HepG2 (cell line): ENCODE measurements at regions not wholly inside any gene's neighbourhood (a gene's known extent, or its start where the extent isn't known, plus 50 kb on each side); places are given as distances from the start of the nearest gene placed in this dataset.

ENCODE experiments used
- ATAC-seq: fragments of 200-7000 bp; cut with Tn5 transposase; 3 replicates; pipeline ENCODE4 v1.9.1; 2020; ENCODE audit warnings: mild to moderate bottlenecking, moderate library complexity
- BruUV-seq: library from RNA; stranded (reverse); fragments of 400-500 nt; replicated peaks from 2 replicates; lab custom pipeline; 2021; lab: Mats Ljungman, UMichigan
- CTCF ChIA-PET: fragments of 300-600 bp; formaldehyde crosslinking; extraction: SDS; loops from one replicate; lab custom pipeline; 2021; ENCODE audit warnings: low total read pairs, inconsistent platforms, low intra/inter-chr PET ratio; lab: Yijun Ruan, JAX
- POLR2A ChIA-PET: fragments of 350-600 bp; sonication (Branson Sonifier 250); formaldehyde crosslinking; loops from one replicate; lab custom pipeline; 2020; ENCODE audit warnings: antibody characterized with exemption, inconsistent platforms; lab: Yijun Ruan, JAX
- DNase-seq: peaks from one replicate; pipeline ENCODE4 v3.0.0-alpha.2; 2015; ENCODE audit warnings: low spot score
- FAIRE-seq: peaks from 3 replicates; lab custom pipeline; 2011; peaks lifted over from hg19 to GRCh38; lab: Jason Lieb, UNC
- H2AFZ ChIP-seq: one replicate; pipeline ENCODE4 v1.6.1; 2011; ENCODE audit warnings: low read length, inconsistent platforms
- H3K27ac ChIP-seq: fragments of 300-600 bp; 3 replicates; pipeline ENCODE4 v1.8.0; 2011; ENCODE audit warnings: mixed run types, mild to moderate bottlenecking, mixed read lengths, low read length, inconsistent platforms; ENCODE audit not compliant: insufficient read depth; ENCODE audit errors: extremely low read length
- H3K27me3 ChIP-seq, 2 experiments: fragments of 200-600 bp in 1 of 2; 2 replicates in 1 of 2; 3 replicates in 1 of 2; pipeline versions ENCODE4 v1.6.0 to v1.8.0; 2011; ENCODE audit warnings: low read length in 2 of 2, mild to moderate bottlenecking in 2 of 2, moderate library complexity in 2 of 2, inconsistent platforms in 1 of 2; ENCODE audit not compliant: insufficient read depth in 2 of 2, control insufficient read depth in 1 of 2
- H3K36me3 ChIP-seq, 2 experiments: fragments of 200-600 bp in 1 of 2; replicated peaks in 1 of 2; 2 replicates in 1 of 2; 3 replicates in 1 of 2; pipeline versions ENCODE4 v1.5.1 to v1.8.0; 2011; ENCODE audit warnings: low read length in 2 of 2, inconsistent platforms in 1 of 2; ENCODE audit not compliant: insufficient read depth in 2 of 2, control insufficient read depth in 1 of 2
- H3K4me1 ChIP-seq: 2 replicates; pipeline ENCODE4 v1.5.1; 2012; ENCODE audit warnings: low read length, inconsistent platforms; ENCODE audit not compliant: insufficient read depth
- H3K4me2 ChIP-seq: 2 replicates; pipeline ENCODE4 v1.6.0; 2011; ENCODE audit warnings: low read depth, low read length, inconsistent platforms
- H3K4me3 ChIP-seq, 3 experiments: fragments of 200-600 bp in 1 of 3; sonication (generic), shearing (Covaris generic) in 1 of 3; replicated peaks in 1 of 3; 2 replicates each; pipeline ENCODE4 v1.5.1; 2011 to 2016; ENCODE audit warnings: low read length in 3 of 3, inconsistent platforms in 2 of 3, low read depth in 2 of 3, mild to moderate bottlenecking in 2 of 3, control low read depth in 1 of 3, mixed read lengths in 1 of 3; ENCODE audit not compliant: insufficient read depth in 1 of 3
- H3K79me2 ChIP-seq: one replicate; pipeline ENCODE4 v1.6.1; 2011; ENCODE audit warnings: low read length, inconsistent platforms; ENCODE audit not compliant: insufficient read depth
- H3K9ac ChIP-seq: 2 replicates; pipeline ENCODE4 v1.6.0; 2011; ENCODE audit warnings: mild to moderate bottlenecking, low read depth, low read length, inconsistent platforms; ENCODE audit not compliant: insufficient read depth
- H3K9me3 ChIP-seq: 2 replicates; pipeline ENCODE4 v1.5.1; 2012; ENCODE audit warnings: mild to moderate bottlenecking, low read length
- H4K20me1 ChIP-seq: 2 replicates; pipeline ENCODE4 v1.6.0; 2011; ENCODE audit warnings: inconsistent platforms, mild to moderate bottlenecking, low read length, moderate library complexity; ENCODE audit not compliant: insufficient read depth
- ATF3 ChIP-seq: sonication (generic); formaldehyde crosslinking; IDR thresholded peaks from 2 replicates; pipeline ENCODE4 v1.4.0; 2020; ENCODE audit warnings: missing genetic modification reagents
- FOXP1 ChIP-seq, 2 experiments: fragments of 450-650 bp in 1 of 2; IDR thresholded peaks; 2 replicates each; pipeline ENCODE4 v1.6.1; 2017 to 2018; ENCODE audit warnings: antibody characterized with exemption in 1 of 2
- GATAD2A ChIP-seq: IDR thresholded peaks from 2 replicates; pipeline ENCODE4 v1.6.1; 2016
- GZF1 ChIP-seq: sonication (generic); formaldehyde crosslinking; IDR thresholded peaks from 2 replicates; pipeline ENCODE4 v1.5.1; 2020; ENCODE audit warnings: mild to moderate bottlenecking, missing genetic modification reagents
- PATZ1 ChIP-seq: sonication (generic); formaldehyde crosslinking; IDR thresholded peaks from 2 replicates; pipeline ENCODE4 v1.4.0; 2020; ENCODE audit warnings: missing genetic modification reagents
- POLR2AphosphoS2 ChIP-seq: IDR thresholded peaks from 2 replicates; pipeline ENCODE4 v1.6.1; 2011; ENCODE audit warnings: low read depth, low read length, improper control_type of control experiment
- PPARG ChIP-seq: conservative IDR thresholded peaks from 2 replicates; pipeline ENCODE4 v1.6.1; 2016; ENCODE audit warnings: missing biosample characterization, missing genetic modification reagents
- RBM39 ChIP-seq: fragments of 200-400 bp; formaldehyde crosslinking; IDR thresholded peaks from one replicate; pipeline ENCODE4 v1.6.1; 2018; ENCODE audit warnings: antibody characterized with exemption, mild to moderate bottlenecking, low read depth, low read length; ENCODE audit not compliant: poor library complexity, severe bottlenecking
- RXRB ChIP-seq: IDR thresholded peaks from 2 replicates; pipeline ENCODE4 v1.6.1; 2016; ENCODE audit warnings: borderline replicate concordance, missing genetic modification reagents, missing compliant biosample characterization
- WIZ ChIP-seq: sonication (generic); formaldehyde crosslinking; IDR thresholded peaks from 2 replicates; pipeline ENCODE4 v1.5.1; 2020; ENCODE audit warnings: mild to moderate bottlenecking, missing genetic modification reagents
- XRCC5 ChIP-seq: fragments of 200-400 bp; formaldehyde crosslinking; optimal IDR thresholded peaks from 2 replicates; pipeline ENCODE3; 2017; ENCODE audit warnings: mild to moderate bottlenecking, low read length
- ZBTB7B ChIP-seq: sonication (generic); formaldehyde crosslinking; IDR thresholded peaks from 2 replicates; pipeline ENCODE4 v1.4.0; 2020; ENCODE audit warnings: missing genetic modification reagents
- ZHX2 ChIP-seq, 2 experiments: sonication (generic) in 1 of 2; formaldehyde crosslinking in 1 of 2; IDR thresholded peaks; 2 replicates each; pipeline versions ENCODE4 v1.6.1 to v1.9.0; 2014 to 2022; ENCODE audit warnings: antibody characterized with exemption in 1 of 2, borderline replicate concordance in 1 of 2, inconsistent platforms in 1 of 2, low read depth in 1 of 2, missing genetic modification reagents in 1 of 2
- ZMAT5 ChIP-seq: sonication (generic); formaldehyde crosslinking; IDR thresholded peaks from 2 replicates; pipeline ENCODE4 v1.5.0; 2020; ENCODE audit warnings: mild to moderate bottlenecking, low read depth, missing genetic modification reagents, borderline replicate concordance
- ZNF205 ChIP-seq: IDR thresholded peaks from 2 replicates; pipeline ENCODE4 v1.6.1; 2018; ENCODE audit warnings: missing biosample characterization, missing genetic modification reagents
- ZNF580 ChIP-seq: IDR thresholded peaks from 2 replicates; pipeline ENCODE4 v1.6.1; 2016; ENCODE audit warnings: low read depth, borderline replicate concordance
- ZNF850 ChIP-seq: sonication (generic); formaldehyde crosslinking; conservative IDR thresholded peaks from 2 replicates; pipeline ENCODE4 v1.9.0; 2021; ENCODE audit warnings: mild to moderate bottlenecking, missing genetic modification reagents
- WGBS: methylation state at CpG from one replicate; pipeline ENCODE4 v1.1.6; 2017; ENCODE audit warnings: low lambda C conversion rate; 5-methylcytosine and 5-hydroxymethylcytosine counted together
- in situ Hi-C: cut with HindIII; loops from 2 replicates; pipeline ENCODE4 v1.10.0; 2017; ENCODE audit warnings: low pct_unique_long_range_greater_than_20kb; ENCODE audit not compliant: extremely low pct_ligation_motif_present
- intact Hi-C: fragments of 100-400 bp; cut with micrococcal nuclease; formaldehyde crosslinking; loops from one replicate; pipeline ENCODE4 v1.10.0; 2022; ENCODE audit not compliant: unreplicated experiment

- Histone ChIP-seq H3K9me3 (peaks cover 11% of the 10 kb centered on the region), H3K79me2 (no peaks in the 10 kb centered on the region), H3K4me2 (no peak overlapping the region), H3K27ac (no peak overlapping the region), H3K4me3 (no peak overlapping the region), H4K20me1 (no peaks in the 10 kb centered on the region), H2AFZ (no peak overlapping the region), H3K36me3 (no peaks in the 10 kb centered on the region), H3K4me1 (peaks cover 81% of the 10 kb centered on the region), H3K27me3 (no peaks in the 10 kb centered on the region), H3K9ac (no peak overlapping the region)
- FAIRE-seq (no peak), ATAC-seq (no peak), DNase-seq (no peak)
- 89% methylated on average over 2 of the region's 2 CpGs for WGBS
- CTCF ChIA-PET, result no interaction called here
- BruUV-seq, result no TSS peak
- in situ Hi-C loops, result no loop called here
- POLR2A ChIA-PET, result no interaction called here
- intact Hi-C loops, result no loop called here
- TF ChIP-seq GATAD2A (CRISPR knock-in tag) (peak; percentile 50; the same call in 1 of the 2 replicates), PATZ1 (no peak), ZNF580 (no peak), WIZ (CRISPR knock-in tag) (no peak), ZMAT5 (CRISPR knock-in tag) (no peak), ZNF850 (CRISPR knock-in tag) (no peak), RBM39 (no peak), XRCC5 (no peak), RXRB (CRISPR knock-in tag) (peak; percentile 61), FOXP1 (IDR thresholded peaks at IDR 0.05) (no peak), FOXP1 (CRISPR knock-in tag; IDR thresholded peaks at IDR 0.05) (no peak), ZBTB7B (CRISPR knock-in tag) (peak; percentile 41; the same call in 1 of the 2 replicates), POLR2AphosphoS2 (no peak), ZNF205 (no peak), ATF3 (CRISPR knock-in tag) (no peak), PPARG (CRISPR knock-in tag) (peak; percentile 80), ZHX2 (IDR thresholded peaks at IDR 0.05; ENCODE audit: low read depth) (no peak), ZHX2 (CRISPR knock-in tag; IDR thresholded peaks at IDR 0.05; ENCODE audit: borderline replicate concordance) (no peak), GZF1 (CRISPR knock-in tag) (no peak)
Measured at GRCh38 chr10:58989486-58990039, 186.9 kb upstream of the PHYHIPL start.
